ENCODE measurements at regions not wholly inside any gene's neighbourhood (a gene's known extent, or its start where the extent isn't known, plus 50 kb on each side); places are given as distances from the start of the nearest gene placed in this dataset.

GRCh38 chrX:11053351-11053750 is 57.8 kb upstream of the HCCS start:
- Histone ChIP-seq H3K79me2 (replicated peaks; ENCODE audit: insufficient read depth, low read length) (no peaks in the 10 kb centered on the region), H3F3A (ENCODE audit: insufficient read depth, low read length, poor library complexity, severe bottlenecking) (no peaks in the 10 kb centered on the region), H3K9me2 (ENCODE audit: insufficient read depth, low read length) (no peaks in the 10 kb centered on the region), H4K20me1 (ENCODE audit: insufficient read depth) (no peaks in the 10 kb centered on the region), H3K27ac (ENCODE audit: low read length) (no peak overlapping the region), H3K9me3 (ENCODE audit: low read length) (no peaks in the 10 kb centered on the region), H2AFZ (ENCODE audit: low read depth, low read length) (no peak overlapping the region), H3K4me3 (ENCODE audit: low read length) (no peak overlapping the region), H3K36me3 (ENCODE audit: insufficient read depth, low read length) (no peaks in the 10 kb centered on the region), H3K27me3 (ENCODE audit: insufficient read depth, low read depth, low read length) (no peaks in the 10 kb centered on the region), H3K4me2 (ENCODE audit: low read length) (no peak overlapping the region), H3K9ac (ENCODE audit: low read length) (no peak overlapping the region)
- TF ChIP-seq TAF1 (IDR thresholded peaks at IDR 0.05; ENCODE audit: low read depth): no peak
- TF ChIP-seq POLR2AphosphoS5 (IDR thresholded peaks at IDR 0.05): no peak

GRCh38 chrX:11056322-11057176 is 54.6 kb upstream of the HCCS start:
- no peak overlapping the region for H3K4me2 ChIP-seq (ENCODE audit: low read length)
- H3F3A ChIP-seq (ENCODE audit: insufficient read depth, low read length, poor library complexity, severe bottlenecking): no peaks in the 10 kb centered on the region
- no peak overlapping the region for H3K9ac ChIP-seq (ENCODE audit: low read length)
- H3K79me2 ChIP-seq (replicated peaks; ENCODE audit: insufficient read depth, low read length): no peaks in the 10 kb centered on the region
- H4K20me1 ChIP-seq (ENCODE audit: insufficient read depth): no peaks in the 10 kb centered on the region
- no peaks in the 10 kb centered on the region for H3K27me3 ChIP-seq (ENCODE audit: insufficient read depth, low read depth, low read length)
- H3K9me3 ChIP-seq (ENCODE audit: low read length): no peaks in the 10 kb centered on the region
- TF ChIP-seq TAF1 (IDR thresholded peaks at IDR 0.05; ENCODE audit: low read depth) (no peak), REST (IDR thresholded peaks at IDR 0.05; ENCODE audit: borderline replicate concordance) (no peak), MXI1 (conservative IDR thresholded peaks at IDR 0.05; ENCODE audit: poor library complexity, severe bottlenecking) (no peak), POLR2AphosphoS5 (IDR thresholded peaks at IDR 0.05) (no peak), CTCF (IDR thresholded peaks at IDR 0.05; ENCODE audit: poor library complexity, severe bottlenecking) (no peak), RAD21 (conservative IDR thresholded peaks at IDR 0.05) (no peak), EZH2 (IDR thresholded peaks at IDR 0.05; ENCODE audit: borderline replicate concordance, insufficient read depth, low read length, poor library complexity, severe bottlenecking) (no peak), EP300 (conservative IDR thresholded peaks at IDR 0.05; ENCODE audit: poor library complexity, severe bottlenecking) (no peak), SMC3 (conservative IDR thresholded peaks at IDR 0.05; ENCODE audit: poor library complexity) (no peak)
- H3K9me2 ChIP-seq (ENCODE audit: insufficient read depth, low read length): no peaks in the 10 kb centered on the region
- no peak overlapping the region for H3K4me3 ChIP-seq (ENCODE audit: low read length)
- H3K27ac ChIP-seq (ENCODE audit: low read length): no peak overlapping the region
- H3K36me3 ChIP-seq (ENCODE audit: insufficient read depth, low read length): no peaks in the 10 kb centered on the region
- H2AFZ ChIP-seq (ENCODE audit: low read depth, low read length): no peak overlapping the region

Measured in neural cell (in vitro differentiated cells).